GM18858 (cell line): ENCODE measurements at regions not wholly inside any gene's neighbourhood (a gene's known extent, or its start where the extent isn't known, plus 50 kb on each side); places are given as distances from the start of the nearest gene placed in this dataset.

Experiments used
- ATAC-seq: cut with Tn5 transposase; IDR thresholded peaks from one replicate; pipeline ENCODE4 v1.9.1; 2021; ENCODE audit not compliant: unreplicated experiment

DNA sequence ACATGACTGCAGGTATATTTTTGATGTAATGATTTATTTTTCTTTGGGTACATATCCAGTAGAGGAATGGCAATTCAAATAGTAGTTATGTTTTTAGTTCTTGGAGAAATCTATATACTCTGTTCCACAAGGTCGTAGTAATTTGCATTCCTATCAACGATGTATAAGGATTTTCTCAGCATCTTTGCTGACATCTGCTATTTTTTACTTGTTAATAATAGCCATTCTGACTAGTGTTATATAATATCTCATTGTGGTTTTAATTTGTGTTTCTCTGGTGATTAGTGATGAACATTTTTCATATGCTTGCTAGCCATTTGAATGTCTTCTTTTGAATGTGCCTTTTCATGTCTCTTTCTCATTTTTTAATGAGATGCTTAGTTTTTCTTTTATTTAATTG is 292.1 kb upstream of the RGS18 start:
- ATAC-seq: no peak

DNA sequence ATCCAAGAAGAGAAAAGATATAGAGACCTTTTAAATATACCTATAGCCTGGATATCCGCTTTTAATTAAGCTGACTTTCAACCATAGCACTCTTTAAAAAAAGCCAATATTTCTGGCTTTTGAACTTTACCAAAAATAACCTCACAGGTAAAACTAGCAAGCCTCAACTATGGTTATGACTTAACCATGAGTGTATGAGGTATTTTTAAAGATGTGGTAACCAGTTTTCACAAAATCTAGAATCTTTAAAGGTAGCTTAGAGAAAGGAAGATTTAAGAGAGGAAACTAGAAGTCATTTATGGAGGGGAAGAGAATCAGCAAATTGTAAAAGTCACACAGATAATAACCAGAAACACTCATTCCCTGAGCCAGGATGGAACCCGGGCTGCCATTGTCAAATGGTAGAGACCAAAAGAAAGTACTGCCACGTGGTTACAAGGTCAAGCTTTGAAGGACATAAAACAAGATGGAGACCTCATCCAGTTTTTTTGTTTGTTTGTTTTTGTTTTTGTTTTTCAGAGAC is 288.4 kb upstream of the RGS18 start:
- no peak for ATAC-seq

DNA sequence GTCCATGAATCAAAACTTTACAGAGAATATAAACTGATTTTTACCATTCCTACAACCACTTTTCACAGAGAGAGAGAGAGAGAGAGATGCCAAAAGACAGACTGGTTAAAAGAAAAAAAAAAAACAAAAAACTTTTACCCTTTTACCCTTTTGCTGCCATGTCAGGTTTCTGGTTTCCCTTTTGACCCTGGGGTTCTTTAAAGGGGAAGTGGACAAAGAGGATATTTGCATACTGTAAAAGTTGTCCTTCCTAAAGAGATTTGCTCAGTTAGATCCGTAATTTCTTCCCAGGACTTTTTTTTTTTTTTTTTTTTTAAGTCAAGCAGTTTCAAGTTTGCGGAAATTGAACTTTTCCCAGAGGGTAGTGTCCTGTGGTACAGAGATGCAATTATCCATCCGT is 287.8 kb upstream of the RGS18 start:
- peak; percentile 63 for ATAC-seq

DNA sequence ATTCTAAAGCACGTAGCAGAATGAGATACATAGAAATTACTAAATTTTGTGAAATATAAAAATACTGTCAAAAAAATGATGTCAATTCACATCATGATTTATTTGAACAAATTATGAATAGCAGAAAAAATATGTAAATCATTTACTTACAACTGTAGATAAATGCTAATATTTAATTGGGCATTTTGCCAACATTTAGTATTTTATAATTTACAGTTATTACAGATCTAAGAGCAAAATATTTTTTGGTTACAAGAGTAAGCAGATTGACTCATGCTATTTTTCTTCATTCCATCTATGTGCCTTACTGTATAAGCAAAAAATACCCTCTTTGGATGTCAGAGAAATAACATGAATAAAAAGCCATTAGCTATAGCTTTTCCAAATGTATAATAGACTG is 282.3 kb upstream of the RGS18 start:
- ATAC-seq: no peak

DNA sequence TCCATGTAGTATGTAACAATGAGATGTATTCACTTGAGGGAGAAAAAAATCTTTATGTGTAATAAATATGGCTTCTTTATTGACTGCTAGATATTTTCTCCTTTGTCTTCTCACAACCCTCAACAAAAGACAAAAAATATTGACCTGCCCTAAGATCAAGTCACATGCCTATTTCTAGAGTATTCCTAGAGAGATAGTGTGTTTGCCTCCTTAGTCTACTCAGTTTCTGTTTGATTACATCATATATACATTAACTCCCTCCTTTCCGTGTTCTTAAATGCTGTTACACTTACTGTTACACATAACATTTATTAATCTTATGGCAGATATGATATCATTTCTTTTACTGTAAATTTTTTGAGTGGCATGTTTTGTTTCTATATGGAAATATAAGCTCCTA is 281.6 kb upstream of the RGS18 start:
- ATAC-seq: no peak

DNA sequence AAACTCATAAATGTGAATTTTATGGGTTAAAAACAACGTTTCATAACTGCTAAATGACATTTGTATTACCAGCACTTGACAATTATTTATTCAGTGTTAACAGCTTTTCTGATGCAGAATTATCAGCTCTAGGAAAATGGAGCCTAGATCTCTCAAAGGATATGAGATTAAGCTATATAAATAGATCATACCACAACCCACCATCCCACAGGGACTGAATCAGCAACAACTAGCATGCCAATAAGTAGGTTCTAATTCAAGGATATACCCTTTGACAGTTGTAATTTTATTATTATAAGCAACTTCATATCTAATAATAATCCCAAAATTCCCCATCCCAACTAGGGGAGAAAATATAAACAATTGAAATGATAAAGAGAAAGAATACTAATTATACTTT is 275.4 kb upstream of the RGS18 start:
- no peak for ATAC-seq

DNA sequence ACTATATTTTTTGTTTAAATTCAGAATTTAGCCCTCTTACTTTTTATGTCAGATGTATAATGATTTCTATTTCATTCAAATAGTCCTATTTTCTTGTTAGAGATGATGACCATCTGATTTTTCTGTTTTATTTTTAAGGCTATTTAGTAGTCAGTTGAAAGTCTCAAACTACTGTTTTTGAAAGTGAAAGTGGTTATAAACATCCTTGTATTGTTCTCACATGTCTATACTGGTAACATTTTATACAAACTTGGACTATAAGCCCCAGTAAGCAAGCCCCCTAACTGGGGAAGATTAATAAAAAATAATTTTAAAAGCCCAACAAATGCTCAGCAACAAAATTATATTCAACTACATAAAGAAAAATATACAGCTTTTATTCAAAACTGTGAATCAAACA is 271.3 kb upstream of the RGS18 start:
- ATAC-seq: peak; percentile 80

DNA sequence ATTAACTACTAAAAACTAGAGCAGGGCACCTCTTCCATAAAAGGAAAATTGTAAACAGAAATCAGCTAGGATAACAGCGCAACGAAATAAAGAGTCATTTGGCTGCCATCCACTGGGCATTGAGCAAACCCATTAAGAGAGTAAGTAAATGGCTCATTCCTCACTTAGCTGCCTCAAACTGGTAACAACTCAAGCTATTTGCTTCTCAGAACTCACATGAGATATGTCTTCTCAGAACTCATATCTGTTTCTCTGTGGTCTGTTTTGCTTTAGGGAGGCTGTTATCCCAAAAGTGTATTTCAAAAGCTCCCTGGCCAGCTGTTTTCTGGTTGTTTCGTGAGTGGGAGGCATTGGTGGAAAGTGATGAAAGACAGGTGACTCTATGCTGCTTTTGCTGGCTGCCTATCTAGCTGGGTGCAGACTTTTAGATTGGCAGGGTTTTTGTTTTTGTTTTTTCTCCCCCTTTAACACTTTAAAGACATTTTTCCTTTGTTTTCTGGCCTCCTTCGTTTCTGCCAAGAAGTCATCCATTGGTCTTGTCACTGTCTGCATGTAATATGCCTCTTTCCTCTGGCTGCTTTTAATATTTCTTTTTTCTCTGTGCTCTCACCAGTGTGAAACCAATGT is 269.2 kb upstream of the RGS18 start:
- ATAC-seq: no peak

DNA sequence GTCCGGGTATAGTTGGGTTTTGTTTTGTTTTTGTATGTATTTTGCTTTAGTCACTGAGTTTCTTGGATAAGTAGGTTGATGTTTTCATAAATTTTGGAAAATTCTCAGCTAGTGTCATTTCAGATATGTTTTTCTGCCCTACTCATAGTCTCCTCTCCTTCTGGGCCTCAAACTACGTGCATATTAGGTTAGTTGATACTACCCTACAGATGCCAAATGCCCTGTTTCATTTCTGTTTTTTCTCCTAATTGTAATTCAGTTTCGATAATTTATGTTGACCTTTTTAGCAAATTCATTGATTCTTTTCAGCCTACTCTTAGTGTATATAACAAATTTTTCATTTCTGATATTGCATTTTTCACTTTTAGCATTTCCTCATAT is 268.6 kb upstream of the RGS18 start:
- no peak for ATAC-seq

DNA sequence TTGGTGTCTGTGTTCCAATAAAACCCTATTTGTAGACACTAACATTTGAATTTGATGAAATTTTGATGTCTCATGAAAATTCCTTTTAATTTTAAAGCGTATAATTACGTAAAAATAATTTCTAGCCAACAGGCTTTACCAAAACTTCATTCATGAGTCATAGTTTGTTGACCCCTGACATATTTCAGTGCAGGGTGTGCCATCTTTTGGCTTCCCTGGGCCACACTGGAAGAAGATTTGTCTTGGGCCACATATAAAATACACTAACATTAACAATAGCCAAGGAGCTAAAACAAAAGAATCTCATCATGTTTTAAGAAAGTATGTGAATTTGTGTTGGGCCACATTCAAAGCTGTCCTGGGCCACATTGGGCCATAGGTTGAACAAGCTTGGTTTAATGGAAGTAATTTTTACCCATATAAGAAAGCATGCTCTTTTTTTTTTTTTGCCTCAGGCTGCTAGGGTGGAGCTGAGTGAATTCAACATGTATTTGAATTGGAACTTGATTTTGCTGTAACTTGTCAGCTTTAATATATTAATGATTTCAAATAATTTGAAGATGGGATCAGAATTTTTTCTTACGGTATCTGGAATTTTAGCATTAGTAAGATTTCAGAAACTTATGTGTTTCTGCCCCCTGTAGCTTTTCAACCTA is 267.7 kb upstream of the RGS18 start:
- no peak for ATAC-seq

DNA sequence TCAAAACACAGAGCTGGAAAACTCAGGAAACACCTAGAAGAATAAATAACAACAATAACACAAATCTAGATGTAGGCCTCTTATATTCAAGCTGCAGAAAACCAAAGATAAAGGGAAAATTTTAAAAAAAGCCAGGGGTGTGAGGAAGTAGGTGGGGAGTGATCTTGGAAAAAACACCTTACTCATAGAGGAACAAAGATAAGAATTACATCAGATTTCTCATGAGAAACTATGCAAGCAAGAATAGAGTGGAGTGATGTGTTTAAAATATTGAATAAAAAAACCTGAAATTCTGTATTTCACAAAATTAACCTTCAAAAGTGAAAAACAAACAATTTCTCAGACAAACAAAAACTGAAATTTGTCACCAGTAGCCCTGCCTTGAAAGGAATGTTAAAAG is 265.5 kb upstream of the RGS18 start:
- ATAC-seq: no peak

DNA sequence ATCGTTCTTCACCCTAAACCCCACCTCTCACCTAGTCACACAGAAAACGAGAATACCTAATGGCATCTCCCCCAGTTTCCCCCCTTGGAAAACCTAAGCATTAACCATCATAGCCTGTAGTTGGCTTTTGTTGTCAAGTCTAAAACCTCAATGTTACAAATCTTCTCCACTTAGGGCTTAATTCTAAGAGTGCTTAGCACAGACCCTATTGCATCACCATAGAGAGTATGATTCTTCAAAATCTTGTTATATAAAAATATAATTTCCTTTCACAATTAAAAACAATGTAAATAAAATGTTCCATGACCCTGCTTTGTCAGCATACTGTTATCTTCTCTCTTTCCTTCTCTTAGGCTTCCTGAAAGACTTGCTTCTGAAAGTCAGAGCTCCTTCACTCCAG is 263.2 kb upstream of the RGS18 start:
- no peak for ATAC-seq

DNA sequence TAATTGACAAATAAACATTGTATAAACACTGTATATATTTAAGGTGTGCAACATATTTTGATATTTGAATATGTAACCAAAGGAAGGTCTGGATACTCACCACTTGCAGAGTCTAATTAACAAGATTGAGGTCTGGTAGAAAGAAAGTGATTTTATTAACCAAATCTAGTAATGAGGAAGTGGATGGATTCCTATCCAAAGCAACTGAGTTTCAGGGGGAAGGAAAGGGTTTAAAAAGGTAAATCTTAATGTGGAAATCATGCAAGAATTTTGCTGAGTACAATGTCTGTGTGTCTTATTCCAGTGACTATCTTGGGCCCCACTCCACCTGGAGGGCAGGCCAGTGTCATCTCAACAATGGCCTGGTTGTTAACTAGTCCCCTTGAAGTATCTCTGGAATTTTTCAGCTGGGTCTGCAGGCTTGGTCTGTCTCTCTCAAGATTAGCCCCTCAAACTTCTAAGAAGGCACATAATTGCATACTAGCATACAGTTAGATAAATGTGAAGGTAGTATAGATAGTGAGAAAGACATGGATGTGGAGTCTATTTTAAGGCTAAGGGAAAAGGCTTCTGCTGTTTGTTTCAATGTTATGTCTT is 262.7 kb upstream of the RGS18 start:
- ATAC-seq: no peak

DNA sequence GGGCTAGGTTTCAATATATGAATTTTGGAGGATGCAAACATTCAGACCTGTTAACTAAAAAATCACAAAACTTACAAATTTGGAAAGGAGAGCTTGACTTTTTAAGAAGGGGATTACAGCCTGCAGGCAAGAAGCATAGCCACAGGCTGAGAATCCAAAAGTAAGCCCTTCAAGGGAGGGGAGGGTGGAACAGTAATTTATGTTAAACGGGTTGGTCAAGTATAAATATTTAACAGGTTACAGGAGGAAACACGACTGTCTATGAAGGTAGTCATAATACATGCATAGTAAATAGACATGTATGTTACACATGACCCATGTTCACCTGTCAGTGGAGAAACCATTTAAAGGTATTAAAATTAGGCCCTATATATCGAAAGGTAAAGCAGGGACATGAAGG is 261.1 kb upstream of the RGS18 start:
- no peak for ATAC-seq

DNA sequence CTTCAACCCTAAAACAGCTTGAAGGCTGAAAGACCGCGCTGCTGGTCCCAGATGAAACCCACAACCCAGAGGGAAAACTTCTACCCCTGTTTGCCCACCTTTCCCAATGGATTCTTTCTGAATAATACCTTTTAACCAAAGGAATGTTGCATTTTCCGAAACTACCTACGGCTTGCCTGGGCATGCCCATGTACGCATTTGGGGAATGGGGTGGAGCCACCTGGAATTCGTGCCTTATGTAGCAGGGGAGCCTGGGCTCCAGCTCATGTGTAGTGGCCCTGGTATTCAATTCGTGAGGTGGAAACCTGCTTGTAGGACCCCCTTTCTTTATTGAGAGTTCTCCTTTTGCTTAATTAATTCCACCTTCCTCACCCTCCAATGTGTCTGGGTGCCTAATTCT is 256.6 kb upstream of the RGS18 start:
- ATAC-seq: no peak

DNA sequence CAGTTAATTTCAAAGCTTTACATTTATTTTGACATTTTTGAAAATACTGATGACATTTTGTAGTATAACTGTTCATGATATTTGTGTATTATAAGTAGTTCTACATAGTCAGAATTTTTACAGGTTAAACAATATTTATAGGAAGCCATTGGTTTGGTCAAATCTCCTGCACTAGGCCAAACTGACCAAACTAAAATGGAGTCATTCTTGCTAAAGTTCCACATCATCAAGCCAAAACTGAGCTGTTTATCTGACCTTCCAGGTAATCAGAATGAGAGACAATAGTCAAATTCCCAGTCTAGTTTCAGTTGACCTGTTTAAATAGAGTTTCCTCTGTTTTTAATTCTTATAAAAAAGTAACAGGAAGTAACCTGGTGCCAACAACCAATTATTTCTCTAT is 253.3 kb upstream of the RGS18 start:
- no peak for ATAC-seq

DNA sequence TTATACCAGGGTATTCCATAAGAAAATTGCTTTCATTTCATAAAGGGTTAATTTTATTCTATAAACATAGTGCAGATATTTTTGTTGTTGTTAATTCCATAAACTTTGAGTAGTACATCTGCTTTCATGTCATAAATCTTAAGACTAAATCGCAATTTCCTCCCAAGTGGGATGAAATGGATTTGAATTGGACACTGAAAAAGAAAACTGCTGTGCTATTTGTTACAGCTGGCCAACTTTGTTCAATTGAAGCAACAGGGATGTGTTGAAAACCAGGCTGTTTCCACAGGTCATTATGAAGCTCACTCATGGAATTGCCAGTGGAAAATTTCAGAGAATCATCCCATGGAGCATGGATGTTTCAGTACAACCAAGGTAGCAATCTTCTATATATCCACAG is 252.5 kb upstream of the RGS18 start:
- no peak for ATAC-seq

DNA sequence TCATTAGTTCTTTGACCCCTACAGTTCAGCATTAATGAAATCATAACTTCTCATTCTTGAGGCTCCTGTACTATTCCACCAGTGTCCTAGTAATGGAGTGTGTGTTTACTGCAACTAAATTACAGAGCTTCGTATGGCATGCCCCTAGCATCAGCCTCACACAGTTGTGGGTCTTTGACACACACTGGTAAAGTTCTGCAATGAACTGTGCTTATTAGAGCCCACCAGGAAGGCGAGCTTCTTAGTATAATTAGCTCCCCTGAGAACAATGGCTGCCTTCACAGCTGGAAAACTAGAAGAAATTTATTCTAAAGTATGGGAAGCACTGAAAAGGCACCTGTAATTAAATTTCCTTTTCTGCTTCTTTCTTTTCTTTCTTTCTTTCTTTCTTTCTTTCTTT is 251.1 kb upstream of the RGS18 start:
- no peak for ATAC-seq

DNA sequence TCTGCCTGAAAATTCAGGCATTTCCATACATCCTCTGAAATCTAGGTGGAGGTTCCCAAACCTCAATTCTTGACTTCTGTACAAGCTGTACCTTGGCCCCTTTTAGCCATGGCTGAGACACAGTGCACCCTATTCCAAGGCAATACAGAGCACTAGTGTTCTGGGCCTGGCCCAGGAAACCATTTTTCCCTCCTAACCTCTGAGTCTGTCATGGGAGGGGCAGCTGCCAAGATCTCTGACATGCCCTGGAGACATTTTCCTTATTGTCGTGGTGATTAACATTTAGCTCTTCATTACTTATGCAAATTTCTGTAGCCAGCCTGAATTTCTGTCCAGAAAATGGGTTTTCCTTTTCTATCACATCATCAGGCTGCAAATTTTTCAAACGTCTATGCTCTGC is 248.0 kb upstream of the RGS18 start:
- ATAC-seq: no peak

DNA sequence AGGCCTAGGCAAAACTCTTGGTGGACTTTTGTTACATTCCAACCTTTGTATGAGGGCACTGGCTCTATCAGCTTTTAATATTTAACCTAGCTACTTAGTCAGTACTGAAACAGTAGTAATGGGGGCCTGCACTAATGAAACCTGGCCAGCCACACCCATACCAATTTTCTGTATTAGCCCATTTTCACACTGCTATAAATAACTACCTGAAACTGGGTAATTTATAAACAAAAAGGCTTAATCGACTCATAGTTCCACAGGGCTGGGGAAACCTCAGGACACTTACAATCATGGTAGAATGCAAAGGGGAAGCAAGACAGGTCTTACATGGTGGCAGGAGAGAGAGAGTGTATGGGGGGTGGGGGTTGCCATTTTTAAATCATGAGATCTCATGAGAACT is 245.7 kb upstream of the RGS18 start:
- no peak for ATAC-seq

DNA sequence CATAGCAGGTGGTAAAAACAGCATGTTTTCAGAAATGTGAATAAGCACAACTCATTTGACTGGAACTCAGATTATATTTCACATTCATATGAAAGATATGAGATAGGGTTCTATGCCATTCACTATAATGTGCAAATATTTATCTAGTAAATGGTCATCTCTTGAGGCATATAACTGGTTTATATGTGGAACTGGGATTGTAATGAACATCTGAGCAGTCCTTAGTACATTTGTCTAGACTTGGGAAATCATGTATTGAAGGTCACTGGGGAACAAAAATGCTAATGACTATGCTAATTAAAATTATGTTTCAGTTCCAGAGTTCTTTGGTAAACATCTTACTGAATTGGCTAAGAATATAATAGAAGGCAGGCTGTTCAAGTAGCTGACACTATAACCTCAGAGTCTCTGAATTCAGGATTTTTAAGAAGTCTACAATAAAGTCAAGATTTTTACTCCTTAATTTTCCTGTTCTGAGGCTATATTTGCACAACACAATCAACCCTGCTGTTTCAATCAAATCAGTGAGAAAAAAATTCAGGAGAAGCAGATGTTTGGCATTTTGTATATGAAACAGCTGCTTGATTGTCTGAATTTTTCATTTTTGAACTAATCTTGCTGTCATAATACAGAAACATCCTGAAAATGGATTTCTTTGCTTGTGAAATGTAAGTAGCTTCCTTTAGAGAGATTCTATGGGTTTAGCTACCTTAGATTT is 244.8 kb upstream of the RGS18 start:
- ATAC-seq: no peak

DNA sequence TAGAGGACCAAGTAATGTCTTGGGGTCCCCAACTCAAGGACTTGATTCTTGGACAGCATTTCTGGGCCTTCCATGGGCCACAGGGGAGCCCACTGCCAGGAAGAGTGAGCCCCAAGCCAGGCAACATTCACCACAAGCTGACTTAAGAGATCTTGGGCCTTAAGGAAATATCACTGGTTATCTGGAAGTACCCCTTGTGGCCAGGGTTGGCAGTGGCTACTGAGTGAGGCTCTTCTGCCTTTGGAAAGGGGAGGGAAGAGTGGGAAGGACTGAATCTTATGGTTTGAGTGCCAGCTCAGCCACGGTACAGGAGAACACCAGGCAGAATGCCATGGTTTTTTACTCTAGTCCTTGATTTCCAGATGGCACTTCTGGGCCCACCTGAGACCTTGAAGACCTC is 228.9 kb upstream of the RGS18 start:
- ATAC-seq: no peak
